Vagina (tissue), 2 donors: ENCODE measurements at regions not wholly inside any gene's neighbourhood (a gene's known extent, or its start where the extent isn't known, plus 50 kb on each side); places are given as distances from the start of the nearest gene placed in this dataset.

Experiments used
- POLR2A ChIP-seq, 2 donors: fragments of 450-650 bp; IDR thresholded peaks; one replicate each; pipeline ENCODE4 v1.6.1; 2017; ENCODE audit warnings: antibody characterized with exemption in 2 of 2, mild to moderate bottlenecking in 2 of 2, moderate library complexity in 2 of 2
- POLR2AphosphoS5 ChIP-seq, 2 donors: sonication (generic); formaldehyde crosslinking; IDR thresholded peaks; one replicate each; pipeline ENCODE4 v1.9.0; 2017; ENCODE audit warnings: antibody characterized with exemption in 2 of 2, mild to moderate bottlenecking in 2 of 2, low read depth in 1 of 2; ENCODE audit not compliant: insufficient read depth in 1 of 2
- TF ChIP-seq, protein P1 (sequence below), 3 experiments: fragments of 450-650 bp in 2 of 3; fragments of 200-600 bp in 1 of 3; sonication (generic) in 1 of 3; IDR thresholded peaks; one replicate each; pipeline ENCODE4 v1.5.1; 2017 to 2019; ENCODE audit warnings: antibody characterized with exemption in 3 of 3, mild to moderate bottlenecking in 2 of 3, moderate library complexity in 2 of 3

DNA sequence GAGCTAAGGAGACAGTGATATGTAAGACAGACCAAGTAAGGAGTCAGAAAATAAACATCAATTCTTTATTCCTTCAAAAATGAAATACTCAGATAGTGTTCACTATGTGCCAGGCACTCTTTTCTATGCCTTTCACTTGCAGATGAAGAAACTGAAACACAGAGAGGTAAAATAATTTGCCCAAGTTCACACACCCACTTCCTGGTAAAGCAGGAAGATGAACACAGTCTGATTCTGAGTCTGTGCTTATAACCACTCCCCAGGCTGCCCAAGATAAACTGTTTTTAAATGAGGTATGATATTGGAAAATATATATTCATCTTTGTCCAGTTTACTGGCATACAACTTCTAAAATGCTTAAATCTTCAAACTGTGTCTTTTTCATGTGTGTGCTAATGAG is 294.4 kb upstream of the NPVF start:
- TF ChIP-seq, protein P1, sequence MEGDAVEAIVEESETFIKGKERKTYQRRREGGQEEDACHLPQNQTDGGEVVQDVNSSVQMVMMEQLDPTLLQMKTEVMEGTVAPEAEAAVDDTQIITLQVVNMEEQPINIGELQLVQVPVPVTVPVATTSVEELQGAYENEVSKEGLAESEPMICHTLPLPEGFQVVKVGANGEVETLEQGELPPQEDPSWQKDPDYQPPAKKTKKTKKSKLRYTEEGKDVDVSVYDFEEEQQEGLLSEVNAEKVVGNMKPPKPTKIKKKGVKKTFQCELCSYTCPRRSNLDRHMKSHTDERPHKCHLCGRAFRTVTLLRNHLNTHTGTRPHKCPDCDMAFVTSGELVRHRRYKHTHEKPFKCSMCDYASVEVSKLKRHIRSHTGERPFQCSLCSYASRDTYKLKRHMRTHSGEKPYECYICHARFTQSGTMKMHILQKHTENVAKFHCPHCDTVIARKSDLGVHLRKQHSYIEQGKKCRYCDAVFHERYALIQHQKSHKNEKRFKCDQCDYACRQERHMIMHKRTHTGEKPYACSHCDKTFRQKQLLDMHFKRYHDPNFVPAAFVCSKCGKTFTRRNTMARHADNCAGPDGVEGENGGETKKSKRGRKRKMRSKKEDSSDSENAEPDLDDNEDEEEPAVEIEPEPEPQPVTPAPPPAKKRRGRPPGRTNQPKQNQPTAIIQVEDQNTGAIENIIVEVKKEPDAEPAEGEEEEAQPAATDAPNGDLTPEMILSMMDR (IDR thresholded peaks at IDR 0.05): no peak
- no peak for TF ChIP-seq POLR2A (IDR thresholded peaks at IDR 0.05)
- TF ChIP-seq POLR2AphosphoS5 (IDR thresholded peaks at IDR 0.05; ENCODE audit: insufficient read depth in 1 of 2, low read depth in 1 of 2): no peak
